ELR (cell line): ENCODE measurements at regions not wholly inside any gene's neighbourhood (a gene's known extent, or its start where the extent isn't known, plus 50 kb on each side); places are given as distances from the start of the nearest gene placed in this dataset.
"Not testable (repeated sequence)": the region's sequence is repeated elsewhere in the genome, so short reads cannot be mapped to it uniquely, and the experiment has no call there.

ENCODE experiments used
- DNase-seq: peaks from one replicate; pipeline ENCODE4 v3.0.0-alpha.2; 2015; ENCODE audit warnings: low read depth

GRCh38 chr1:120357046-120357445, 57.8 kb upstream of the NBPF8 start:
- DNase-seq: peak; percentile 47

DNA sequence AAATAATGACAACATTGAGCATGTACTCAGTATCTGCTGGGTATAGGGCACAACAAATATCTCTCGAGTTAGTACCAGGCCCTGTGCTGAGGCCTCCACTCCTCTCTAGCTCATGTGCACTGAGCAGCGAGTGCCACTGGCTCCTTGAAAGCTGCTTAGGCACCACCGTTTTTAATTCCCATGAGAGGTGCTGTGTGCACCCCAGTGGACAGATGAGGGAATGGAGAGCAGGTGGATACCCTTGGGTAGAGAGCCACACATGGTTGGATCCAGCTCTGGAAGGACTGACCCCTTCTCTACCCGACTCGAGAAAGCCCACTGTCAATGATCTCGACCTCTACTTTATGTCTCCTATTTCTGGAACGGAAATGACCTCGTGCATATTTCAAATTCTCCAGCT, 58.7 kb upstream of the NBPF8 start:
- peak; percentile 38 for DNase-seq

DNA sequence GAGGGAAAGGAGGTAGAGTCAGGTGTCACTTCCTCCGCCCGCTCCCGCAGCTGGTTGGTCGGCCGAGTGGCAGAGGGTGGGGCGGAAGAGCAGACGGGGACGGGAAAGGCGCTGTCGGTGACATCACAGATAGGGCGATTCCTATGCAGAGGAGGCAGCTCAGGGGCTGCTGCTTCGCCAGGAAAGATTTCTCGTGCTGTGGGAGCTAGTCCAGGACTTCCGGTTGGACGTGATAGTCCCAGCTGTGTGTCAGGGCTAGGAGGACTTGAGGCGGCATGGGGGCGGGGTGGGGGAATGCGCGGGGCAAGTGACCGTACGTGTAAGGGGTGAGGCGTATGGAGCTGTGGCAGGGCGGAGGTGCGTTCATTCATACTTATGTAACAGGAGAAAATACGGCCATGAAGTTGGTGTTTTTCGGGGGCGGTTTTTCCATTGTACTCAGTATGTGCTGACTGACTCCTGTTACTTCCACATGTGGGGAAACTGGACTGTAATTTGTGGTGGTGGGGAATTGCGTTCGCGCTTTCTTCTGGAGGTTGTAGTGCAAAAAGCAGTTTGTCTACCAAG, 60.1 kb upstream of the NBPF8 start:
- DNase-seq: peak; percentile 83

GRCh38 chr1:120342231-120343073, 72.4 kb upstream of the NBPF8 start:
- not testable (repeated sequence) for DNase-seq

GRCh38 chr1:120341756-120342155, 73.1 kb upstream of the NBPF8 start:
- DNase-seq: peak; percentile 36

DNA sequence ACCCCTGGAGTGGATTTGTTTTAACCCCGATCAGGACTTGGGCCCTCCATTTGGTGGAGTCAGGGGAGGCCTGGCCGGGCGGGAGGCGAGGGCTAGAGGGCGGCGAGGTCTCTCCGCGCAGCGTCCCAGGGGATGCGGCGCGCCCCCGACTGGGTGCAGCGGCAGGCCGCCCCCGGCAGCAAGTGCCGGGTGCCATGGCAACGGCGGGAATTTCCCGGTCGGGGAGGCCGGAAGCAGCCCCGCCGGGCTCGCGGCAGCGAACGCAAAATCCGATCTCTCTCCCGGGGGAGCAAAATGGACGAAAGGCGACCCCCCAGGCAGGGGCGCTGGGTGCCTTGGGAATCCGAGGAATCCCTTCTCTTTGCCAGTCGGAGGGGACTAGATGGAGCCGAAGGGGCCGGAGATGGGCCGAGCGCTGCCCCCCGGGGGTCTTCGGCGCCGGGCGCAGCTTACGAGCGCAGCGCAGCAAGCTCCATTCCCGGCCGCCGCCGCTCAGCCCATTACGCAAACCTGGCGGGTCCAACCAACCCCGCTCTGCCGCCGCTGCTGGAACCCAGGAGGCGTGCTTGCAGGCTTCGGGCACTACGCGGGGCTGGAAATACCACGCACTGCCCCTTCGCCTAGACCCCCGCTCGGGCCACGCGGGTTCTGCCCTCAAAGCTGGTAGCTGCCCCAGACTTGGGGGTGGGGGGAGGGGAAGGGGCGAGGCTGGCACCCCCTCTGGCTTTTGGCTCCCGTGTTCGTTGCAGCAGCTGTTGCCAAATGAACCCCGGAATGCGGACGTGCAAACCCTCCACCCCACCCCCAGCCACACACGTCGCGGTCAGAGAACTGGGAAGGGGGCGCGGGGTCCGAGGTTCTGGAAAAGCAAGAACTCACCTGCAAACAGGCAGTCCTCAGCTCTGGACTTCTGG, 73.7 kb upstream of the NBPF8 start:
- DNase-seq: not testable (repeated sequence)

DNA sequence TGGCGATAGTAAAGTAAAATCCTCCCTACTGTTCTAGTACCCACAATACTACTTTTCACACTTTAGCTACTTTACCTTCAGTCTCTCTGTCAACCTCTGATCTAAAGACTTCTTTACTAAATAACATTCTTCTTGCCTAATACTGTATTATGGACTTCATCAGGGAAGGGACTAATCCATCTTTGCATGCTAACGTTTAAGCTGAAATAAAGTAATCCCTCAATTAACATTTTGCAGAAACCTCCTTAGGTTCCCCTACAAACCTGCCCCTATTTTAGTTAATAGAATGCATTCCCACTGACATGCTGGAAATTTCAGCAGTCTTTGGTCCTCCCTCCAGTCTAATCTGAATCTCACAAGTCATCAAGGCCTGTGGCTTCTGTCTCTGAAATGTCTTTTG, 99.1 kb upstream of the NBPF8 start:
- not testable (repeated sequence) for DNase-seq

DNA sequence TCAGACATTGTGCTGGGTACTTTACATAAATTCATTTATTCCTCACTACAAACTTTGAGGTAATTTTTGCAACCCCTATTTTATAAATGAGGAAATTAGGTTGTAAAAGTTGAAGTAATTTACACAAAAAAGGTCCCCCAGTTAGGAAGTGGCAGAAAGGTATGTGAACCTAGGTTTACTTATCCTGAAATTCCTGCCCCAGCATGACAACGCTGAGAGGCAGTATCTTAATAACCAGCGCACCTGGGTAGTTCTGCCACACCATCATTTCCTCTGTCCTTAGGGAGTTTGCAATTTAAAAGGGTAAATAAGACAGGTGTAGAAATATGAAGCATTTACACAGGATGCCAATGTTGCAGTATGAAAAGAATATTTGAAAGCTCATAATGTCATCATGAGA, 102.9 kb upstream of the NBPF8 start:
- DNase-seq: not testable (repeated sequence)

DNA sequence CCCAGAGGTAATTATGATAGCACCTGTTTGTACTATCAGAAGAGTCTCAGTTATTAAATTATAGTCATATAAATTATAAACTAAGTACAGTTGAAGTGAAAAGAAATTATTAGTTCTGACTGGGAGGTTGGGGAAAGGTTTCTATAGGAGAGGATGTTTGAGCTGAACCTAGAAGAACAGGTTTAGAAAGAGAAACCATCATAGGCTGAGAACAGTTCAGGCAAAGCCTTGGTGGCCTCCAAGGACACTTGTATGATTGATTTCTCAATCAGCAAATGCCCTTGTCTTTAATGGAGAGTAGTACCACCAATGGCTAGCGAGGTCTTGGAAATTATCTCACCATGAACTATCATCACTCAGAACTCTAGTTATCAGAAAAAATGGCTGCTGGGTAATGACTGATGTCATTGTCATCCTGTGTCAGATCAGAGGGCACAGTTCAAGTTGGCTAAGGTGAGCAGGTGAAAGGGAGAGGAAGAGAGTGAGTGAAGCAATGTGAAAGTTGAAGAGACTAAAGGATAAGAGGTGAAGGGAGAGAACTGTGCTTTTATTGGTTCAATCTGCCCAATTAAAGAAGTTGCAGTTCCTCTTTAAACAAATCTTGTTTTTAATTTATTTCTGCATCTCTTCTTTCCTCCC, 105.8 kb upstream of the NBPF8 start:
- DNase-seq: not testable (repeated sequence)

GRCh38 chr1:120305046-120305445, 109.8 kb upstream of the NBPF8 start:
- not testable (repeated sequence) for DNase-seq

- not testable (repeated sequence) for DNase-seq
These were observed 110.5 kb upstream of the NBPF8 start for GRCh38 chr1:120304341-120304740.

GRCh38 chr1:120299433-120300057, 115.3 kb upstream of the NBPF8 start:
- DNase-seq: not testable (repeated sequence)

DNA sequence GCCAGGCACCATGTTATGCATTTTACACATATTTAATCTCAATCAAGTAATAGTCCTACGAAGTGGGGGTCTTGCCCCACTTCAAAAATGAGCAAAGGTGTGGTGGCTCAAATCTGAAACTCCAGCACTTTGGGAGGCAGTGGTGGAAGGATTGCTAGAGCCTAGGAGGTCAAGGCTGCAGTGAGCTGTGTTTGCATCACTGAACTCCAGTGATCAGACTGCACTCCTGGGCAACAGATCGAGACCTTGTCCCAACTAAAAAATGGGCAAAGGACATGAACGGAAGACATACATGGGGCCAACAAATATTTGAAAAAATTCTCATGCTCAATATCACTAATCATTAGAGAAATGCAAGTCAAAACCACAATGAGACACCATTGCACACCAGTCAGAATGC, 116.3 kb upstream of the NBPF8 start:
- DNase-seq: not testable (repeated sequence)

GRCh38 chr1:120297345-120297953, 117.4 kb upstream of the NBPF8 start:
- not testable (repeated sequence) for DNase-seq

DNA sequence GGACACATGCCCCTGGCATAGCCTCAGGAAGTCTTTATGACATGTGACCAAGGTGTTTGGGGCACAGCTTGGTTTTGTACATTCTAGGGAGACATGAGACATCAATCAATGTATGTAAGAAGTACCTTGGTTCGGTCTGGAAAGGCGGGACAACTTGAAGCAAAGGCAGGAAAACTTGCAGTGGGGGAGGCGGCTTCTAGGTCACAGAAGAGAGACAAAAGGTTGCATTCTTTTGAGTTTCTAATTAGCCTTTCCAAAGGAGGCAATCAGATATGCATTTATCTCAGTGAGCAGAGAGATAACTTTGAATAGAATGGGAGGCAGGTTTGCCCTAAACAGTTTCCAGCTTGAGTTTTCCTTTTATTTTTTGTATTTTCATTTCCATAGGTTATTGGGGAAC, 113.8 kb upstream of the SEC22B start:
- DNase-seq: not testable (repeated sequence)

- DNase-seq: not testable (repeated sequence)
These were observed 113.3 kb upstream of the SEC22B start for GRCh38 chr1:120289601-120290074.

DNA sequence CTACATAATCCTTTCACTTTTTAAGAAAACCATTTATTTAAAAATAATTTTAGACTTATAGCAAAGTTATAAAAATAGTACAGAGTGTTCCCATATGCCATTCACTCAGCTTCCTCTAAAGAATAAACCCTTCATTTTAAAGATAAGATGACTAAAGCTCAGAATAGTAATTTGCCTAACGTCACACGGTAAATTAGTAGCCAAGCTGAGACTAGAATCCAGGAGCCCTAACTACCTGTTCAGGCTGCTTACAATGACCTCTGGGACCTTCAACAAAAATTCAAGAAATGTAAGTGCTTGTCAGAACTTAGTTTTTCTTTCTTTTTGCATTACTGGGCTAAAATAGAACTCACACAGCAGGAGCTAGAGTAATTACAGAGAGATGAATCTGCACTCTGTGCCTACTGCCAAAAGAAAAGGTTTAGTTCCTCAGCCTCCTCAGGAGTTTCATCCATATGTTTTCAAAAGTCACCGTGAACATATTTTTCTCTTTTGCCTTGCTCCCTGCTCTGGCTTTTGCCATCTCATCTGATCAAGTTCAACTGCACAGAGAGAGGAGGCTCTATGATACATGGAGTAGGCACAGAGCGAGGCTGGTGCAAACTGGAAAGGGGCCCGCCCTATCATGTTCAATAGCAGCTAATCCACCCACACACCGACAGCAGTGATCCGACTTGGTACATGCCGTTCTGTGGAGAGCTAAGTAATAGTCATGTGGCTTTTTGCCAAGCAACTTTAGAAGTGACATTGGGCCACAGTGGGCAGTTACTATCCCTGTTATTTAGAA, 112.7 kb upstream of the SEC22B start:
- not testable (repeated sequence) for DNase-seq

- not testable (repeated sequence) for DNase-seq
These were observed 111.8 kb upstream of the SEC22B start for GRCh38 chr1:120288167-120288566.

- not testable (repeated sequence) for DNase-seq
These were observed 106.6 kb upstream of the SEC22B start for GRCh38 chr1:120282744-120283464.
